BLaER1 (cell line): ENCODE measurements at regions not wholly inside any gene's neighbourhood (a gene's known extent, or its start where the extent isn't known, plus 50 kb on each side); places are given as distances from the start of the nearest gene placed in this dataset.

Experiments used
- H3K27ac ChIP-seq: shearing (Covaris generic); formaldehyde crosslinking; 2 replicates; pipeline ENCODE4 v1.8.1; 2022
- H3K27me3 ChIP-seq: shearing (Covaris generic); formaldehyde crosslinking; 2 replicates; pipeline ENCODE4 v1.8.1; 2022
- H3K36me3 ChIP-seq: shearing (Covaris generic); formaldehyde crosslinking; 2 replicates; pipeline ENCODE4 v1.8.1; 2022
- H3K4me1 ChIP-seq: shearing (Covaris generic); formaldehyde crosslinking; 2 replicates; pipeline ENCODE4 v1.8.1; 2022
- H3K4me2 ChIP-seq: shearing (Covaris generic); formaldehyde crosslinking; 2 replicates; pipeline ENCODE4 v1.8.1; 2022
- H3K4me3 ChIP-seq: shearing (Covaris generic); formaldehyde crosslinking; 2 replicates; pipeline ENCODE4 v1.8.1; 2022
- H3K9ac ChIP-seq: shearing (Covaris generic); formaldehyde crosslinking; 2 replicates; pipeline ENCODE4 v1.8.1; 2022
- H3K9me3 ChIP-seq: shearing (Covaris generic); formaldehyde crosslinking; 2 replicates; pipeline ENCODE4 v1.8.1; 2022
- H4K20me1 ChIP-seq: shearing (Covaris generic); formaldehyde crosslinking; 2 replicates; pipeline ENCODE4 v1.8.1; 2022
- Cebpa-rat ChIP-seq: shearing (Covaris generic); IDR thresholded peaks from 2 replicates; pipeline ENCODE4 v1.8.1; 2022

DNA sequence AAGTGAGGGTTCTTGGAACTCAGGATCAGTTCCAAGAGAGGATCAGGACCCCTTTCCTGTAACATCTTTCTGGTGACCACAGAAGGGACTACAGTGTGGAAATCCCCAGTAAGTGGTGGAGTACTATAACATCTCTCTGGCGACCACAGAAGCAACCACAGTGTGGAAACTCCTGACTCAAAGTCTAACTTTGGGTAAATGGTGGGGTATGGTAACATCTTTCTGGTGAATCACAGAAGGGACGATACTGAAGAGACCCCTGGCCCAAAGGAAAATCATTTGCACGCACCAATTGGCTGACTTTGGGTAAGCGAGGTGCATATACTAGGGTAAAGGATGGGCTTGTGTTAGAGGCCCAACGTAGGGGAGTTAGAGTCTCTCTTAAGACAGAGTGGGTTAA, 56.3 kb upstream of the GULP1 start:
- H3K36me3 ChIP-seq, result no peaks in the 10 kb centered on the region
- H3K27me3 ChIP-seq, result no peaks in the 10 kb centered on the region
- H3K9me3 ChIP-seq, result peaks cover 17% of the 10 kb centered on the region
- H3K4me3 ChIP-seq, result no peak overlapping the region
- H3K4me2 ChIP-seq, result no peak overlapping the region
- TF ChIP-seq Cebpa-rat, result no peak
- H3K4me1 ChIP-seq, result no peaks in the 10 kb centered on the region
- no peak overlapping the region for H3K9ac ChIP-seq
- no peaks in the 10 kb centered on the region for H4K20me1 ChIP-seq
- no peak overlapping the region for H3K27ac ChIP-seq

- no peaks in the 10 kb centered on the region for H3K4me1 ChIP-seq
- no peaks in the 10 kb centered on the region for H3K27me3 ChIP-seq
- no peak overlapping the region for H3K4me3 ChIP-seq
- H3K27ac ChIP-seq, result no peak overlapping the region
- no peaks in the 10 kb centered on the region for H4K20me1 ChIP-seq
- H3K4me2 ChIP-seq, result no peak overlapping the region
- no peak for TF ChIP-seq Cebpa-rat
- no peak overlapping the region for H3K9ac ChIP-seq
- peaks cover 17% of the 10 kb centered on the region for H3K9me3 ChIP-seq
- H3K36me3 ChIP-seq, result no peaks in the 10 kb centered on the region
These were observed 53.3 kb upstream of the GULP1 start for GRCh38 chr2:188238386-188238785.
